Mammary epithelial cell (primary cell): ENCODE measurements at regions not wholly inside any gene's neighbourhood (a gene's known extent, or its start where the extent isn't known, plus 50 kb on each side); places are given as distances from the start of the nearest gene placed in this dataset.

Experiments
- CTCF ChIP-seq, 2 donors: IDR thresholded peaks in 1 of 2; conservative IDR thresholded peaks in 1 of 2; 2 replicates each; pipeline ENCODE4 v1.5.1; 2011 to 2012; ENCODE audit warnings: inconsistent platforms in 2 of 2, low read length in 2 of 2, mild to moderate bottlenecking in 2 of 2, control low read depth in 1 of 2, low read depth in 1 of 2; ENCODE audit not compliant: insufficient read depth in 1 of 2; ENCODE audit errors: extremely low read depth in 1 of 2
- EZH2 ChIP-seq: IDR thresholded peaks from 2 replicates; pipeline ENCODE4 v1.6.1; 2012; ENCODE audit warnings: low read length, inconsistent platforms, borderline replicate concordance

- TF ChIP-seq CTCF (conservative IDR thresholded peaks at IDR 0.05 in 1 of 2, IDR thresholded peaks at IDR 0.05 in 1 of 2; ENCODE audit: extremely low read depth in 1 of 2, insufficient read depth in 1 of 2, low read depth in 1 of 2, low read length in 2 of 2) (no peak), EZH2 (no peak)
These were observed 436.2 kb downstream of the BRD1 start for GRCh38 chr22:49391436-49391835.
